Chondrocyte (in vitro differentiated cells): ENCODE measurements at regions not wholly inside any gene's neighbourhood (a gene's known extent, or its start where the extent isn't known, plus 50 kb on each side); places are given as distances from the start of the nearest gene placed in this dataset.

ENCODE experiments used
- DNase-seq: peaks from one replicate; pipeline ENCODE4 v3.0.0; 2021; ENCODE audit warnings: mixed read lengths, low spot score
- H3K27ac Mint-ChIP-seq: one replicate; pipeline ENCODE4 v1.8.0; 2021; ENCODE audit warnings: mild to moderate bottlenecking, moderate library complexity, mixed read lengths; ENCODE audit not compliant: unreplicated experiment
- H3K27me3 Mint-ChIP-seq: 2 replicates; pipeline ENCODE4 v1.8.0; 2021; ENCODE audit warnings: low read depth, mixed read lengths
- H3K36me3 Mint-ChIP-seq: 2 replicates; pipeline ENCODE4 v1.8.0; 2021; ENCODE audit warnings: low read depth, mixed read lengths
- H3K4me1 Mint-ChIP-seq: 2 replicates; pipeline ENCODE4 v1.8.0; 2021; ENCODE audit warnings: low read depth, mild to moderate bottlenecking, mixed read lengths
- H3K4me3 Mint-ChIP-seq: one replicate; pipeline ENCODE4 v1.8.0; 2021; ENCODE audit warnings: mild to moderate bottlenecking, moderate library complexity, mixed read lengths; ENCODE audit not compliant: unreplicated experiment
- H3K9me3 Mint-ChIP-seq: 2 replicates; pipeline ENCODE4 v1.8.0; 2021; ENCODE audit warnings: low read depth, mixed read lengths
- CTCF ChIP-seq: fragments of 200-600 bp; sonication (generic); IDR thresholded peaks from 2 replicates; pipeline ENCODE4 v1.5.0; 2021; ENCODE audit warnings: antibody characterized with exemption, mild to moderate bottlenecking, moderate library complexity

GRCh38 chr21:28151758-28152157 is 840.9 kb downstream of the LTN1 start:
- TF ChIP-seq CTCF = no peak
- no peak overlapping the region for H3K27ac Mint-ChIP-seq
- H3K9me3 Mint-ChIP-seq = no peaks in the 10 kb centered on the region
- no peak overlapping the region for H3K4me3 Mint-ChIP-seq
- no peaks in the 10 kb centered on the region for H3K36me3 Mint-ChIP-seq
- DNase-seq = no peak
- no peaks in the 10 kb centered on the region for H3K4me1 Mint-ChIP-seq
- peaks cover 2% of the 10 kb centered on the region for H3K27me3 Mint-ChIP-seq

DNA sequence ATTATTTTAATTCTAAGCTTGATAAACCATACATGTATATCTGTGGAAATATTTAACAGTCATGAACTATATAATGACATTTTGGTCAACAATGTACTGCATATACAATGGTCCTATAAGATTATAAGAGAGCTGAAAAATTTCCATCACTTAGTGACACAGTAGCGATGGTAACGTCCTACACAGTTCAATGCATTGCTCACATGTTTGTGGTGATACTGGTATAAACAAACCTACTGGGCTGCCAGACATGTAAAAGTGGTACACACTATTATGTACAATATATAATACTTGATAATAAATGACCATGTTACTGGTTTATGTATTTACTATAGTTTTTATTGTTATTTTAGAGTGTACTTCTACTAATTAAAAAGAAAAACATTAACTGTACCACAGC is 841.9 kb downstream of the LTN1 start:
- Mint-ChIP-seq H3K9me3 (no peaks in the 10 kb centered on the region), H3K36me3 (no peaks in the 10 kb centered on the region), H3K4me3 (no peak overlapping the region), H3K4me1 (no peaks in the 10 kb centered on the region), H3K27ac (no peak overlapping the region), H3K27me3 (peaks cover 2% of the 10 kb centered on the region)
- no peak for DNase-seq
- TF ChIP-seq CTCF = no peak

DNA sequence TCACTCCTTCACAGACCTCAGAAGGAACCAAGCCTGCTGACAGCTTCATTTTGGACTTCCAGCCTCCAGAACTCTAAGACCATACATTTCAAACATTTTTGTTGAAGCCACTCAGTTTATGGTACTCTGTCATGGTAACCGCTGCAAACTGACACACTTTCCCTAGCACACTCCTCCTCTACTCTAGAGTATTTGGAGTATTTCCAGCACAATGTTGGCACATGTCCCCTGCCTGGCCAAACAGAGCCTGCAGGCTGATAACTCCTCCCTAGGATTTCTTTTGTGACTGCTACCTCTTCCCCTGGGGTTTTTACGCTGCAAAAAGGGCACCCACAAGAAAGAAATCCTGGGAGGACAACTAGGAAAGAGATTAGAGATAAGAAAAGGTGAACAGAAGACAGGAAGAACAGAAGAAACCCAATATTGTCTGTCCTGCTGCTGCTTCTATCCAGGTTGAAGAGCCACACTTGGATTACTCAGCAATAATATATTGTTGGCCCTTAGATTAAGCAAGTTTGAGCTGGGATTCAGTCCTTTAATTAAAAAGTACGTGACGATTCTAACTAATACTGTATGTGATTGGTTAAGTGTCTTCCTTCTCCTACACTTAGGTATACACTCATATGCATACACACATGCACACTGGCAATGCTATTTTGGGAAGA is 844.1 kb downstream of the LTN1 start:
- no peak for DNase-seq
- no peak overlapping the region for H3K27ac Mint-ChIP-seq
- H3K4me1 Mint-ChIP-seq = no peaks in the 10 kb centered on the region

DNA sequence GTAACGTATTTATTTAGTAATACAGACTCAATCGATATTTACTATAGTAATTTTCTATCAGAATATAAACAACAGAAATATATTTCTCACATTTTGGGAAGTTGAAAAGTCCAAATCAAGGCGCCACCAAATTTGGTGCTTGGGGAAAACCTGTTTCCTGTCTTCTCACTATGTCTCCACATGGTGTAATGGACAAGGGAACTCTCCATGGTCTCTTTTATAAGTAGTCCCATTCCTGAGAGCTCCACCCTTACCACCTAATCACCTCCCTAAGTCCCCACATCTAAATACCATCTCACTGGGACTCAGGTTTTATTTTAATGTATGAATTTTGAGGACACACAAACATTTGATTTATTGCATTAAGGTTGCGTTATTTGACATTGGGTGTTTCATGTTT is 848.0 kb downstream of the LTN1 start:
- DNase-seq = no peak
- TF ChIP-seq CTCF = no peak
- H3K27ac Mint-ChIP-seq = no peak overlapping the region
- peaks cover 2% of the 10 kb centered on the region for H3K27me3 Mint-ChIP-seq
- H3K9me3 Mint-ChIP-seq = peaks cover 3% of the 10 kb centered on the region
- peaks cover 9% of the 10 kb centered on the region for H3K4me1 Mint-ChIP-seq
- no peaks in the 10 kb centered on the region for H3K36me3 Mint-ChIP-seq
- no peak overlapping the region for H3K4me3 Mint-ChIP-seq

More for the DNA sequence above, 844.1 kb downstream of the LTN1 start:
- no peak for TF ChIP-seq CTCF
- Mint-ChIP-seq H3K9me3 (no peaks in the 10 kb centered on the region), H3K4me3 (no peak overlapping the region), H3K36me3 (no peaks in the 10 kb centered on the region), H3K27me3 (peaks cover 2% of the 10 kb centered on the region)

GRCh38 chr21:28144089-28144488 is 848.6 kb downstream of the LTN1 start:
- peaks cover 2% of the 10 kb centered on the region for H3K27me3 Mint-ChIP-seq
- TF ChIP-seq CTCF = no peak
- no peak overlapping the region for H3K4me3 Mint-ChIP-seq
- H3K9me3 Mint-ChIP-seq = peaks cover 8% of the 10 kb centered on the region
- H3K27ac Mint-ChIP-seq = no peak overlapping the region
- DNase-seq = no peak
- peaks cover 9% of the 10 kb centered on the region for H3K4me1 Mint-ChIP-seq
- no peaks in the 10 kb centered on the region for H3K36me3 Mint-ChIP-seq
